ENCODE measurements at regions not wholly inside any gene's neighbourhood (a gene's known extent, or its start where the extent isn't known, plus 50 kb on each side); places are given as distances from the start of the nearest gene placed in this dataset.

- TF ChIP-seq CTCF (conservative IDR thresholded peaks at IDR 0.05; ENCODE audit: low read depth in 2 of 2) = no peak
- no peak for TF ChIP-seq JUNB (IDR thresholded peaks at IDR 0.05; ENCODE audit: unreplicated experiment)
- peak; percentile 86; the same call in 1 of the 2 replicates for TF ChIP-seq ZNF462 (CRISPR knock-in tag; IDR thresholded peaks at IDR 0.05)
- TF ChIP-seq ZNF114 (CRISPR knock-in tag; IDR thresholded peaks at IDR 0.05) = no peak
- TF ChIP-seq POLR2AphosphoS5 (IDR thresholded peaks at IDR 0.05; ENCODE audit: low read depth) = no peak
- TF ChIP-seq EZH2 (IDR thresholded peaks at IDR 0.05; ENCODE audit: low read depth, unreplicated experiment) = no peak
- TF ChIP-seq EZH2phosphoT487 (IDR thresholded peaks at IDR 0.05; ENCODE audit: unreplicated experiment) = no peak
- TF ChIP-seq REST (IDR thresholded peaks at IDR 0.05; ENCODE audit: unreplicated experiment) = no peak
- no peak for TF ChIP-seq ETS1 (IDR thresholded peaks at IDR 0.05)
Observed at GRCh38 chr6:8180327-8181159, 78.2 kb upstream of the EEF1E1 start.

Data from GM23338 (cell line).